ENCODE measurements at regions not wholly inside any gene's neighbourhood (a gene's known extent, or its start where the extent isn't known, plus 50 kb on each side); places are given as distances from the start of the nearest gene placed in this dataset.
"Not testable (repeated sequence)": the region's sequence is repeated elsewhere in the genome, so short reads cannot be mapped to it uniquely, and the experiment has no call there.

DNA sequence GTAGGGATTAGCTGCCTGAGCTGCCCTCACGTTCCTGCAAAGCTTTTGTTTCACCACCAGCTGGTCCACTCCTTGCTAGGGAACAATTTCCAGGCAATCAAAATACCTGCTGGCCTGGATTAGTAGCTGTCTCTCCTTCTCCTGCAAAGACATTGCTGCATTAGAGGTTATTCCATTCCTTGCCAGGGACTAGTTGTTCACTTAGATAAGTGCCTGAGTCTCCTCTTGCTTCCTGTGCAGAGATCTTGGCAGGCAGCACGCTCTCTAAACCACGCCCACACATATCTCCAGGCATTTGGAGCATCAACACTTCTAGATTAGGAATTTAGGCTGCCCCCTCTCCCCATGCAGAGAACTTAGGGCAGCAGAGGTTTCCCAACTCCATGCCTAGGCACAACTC lies 150.4 kb upstream of the SMIM30 start:
- ChIA-PET POLR2A (no interaction called here), CTCF (no interaction called here)
- DNase-seq (ENCODE audit: extremely low spot score): no peak
- TF ChIP-seq, protein P1, sequence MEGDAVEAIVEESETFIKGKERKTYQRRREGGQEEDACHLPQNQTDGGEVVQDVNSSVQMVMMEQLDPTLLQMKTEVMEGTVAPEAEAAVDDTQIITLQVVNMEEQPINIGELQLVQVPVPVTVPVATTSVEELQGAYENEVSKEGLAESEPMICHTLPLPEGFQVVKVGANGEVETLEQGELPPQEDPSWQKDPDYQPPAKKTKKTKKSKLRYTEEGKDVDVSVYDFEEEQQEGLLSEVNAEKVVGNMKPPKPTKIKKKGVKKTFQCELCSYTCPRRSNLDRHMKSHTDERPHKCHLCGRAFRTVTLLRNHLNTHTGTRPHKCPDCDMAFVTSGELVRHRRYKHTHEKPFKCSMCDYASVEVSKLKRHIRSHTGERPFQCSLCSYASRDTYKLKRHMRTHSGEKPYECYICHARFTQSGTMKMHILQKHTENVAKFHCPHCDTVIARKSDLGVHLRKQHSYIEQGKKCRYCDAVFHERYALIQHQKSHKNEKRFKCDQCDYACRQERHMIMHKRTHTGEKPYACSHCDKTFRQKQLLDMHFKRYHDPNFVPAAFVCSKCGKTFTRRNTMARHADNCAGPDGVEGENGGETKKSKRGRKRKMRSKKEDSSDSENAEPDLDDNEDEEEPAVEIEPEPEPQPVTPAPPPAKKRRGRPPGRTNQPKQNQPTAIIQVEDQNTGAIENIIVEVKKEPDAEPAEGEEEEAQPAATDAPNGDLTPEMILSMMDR (IDR thresholded peaks at IDR 0.05; ENCODE audit: control extremely low read depth, extremely low read depth, low read depth, missing control alignments): no peak

DNA sequence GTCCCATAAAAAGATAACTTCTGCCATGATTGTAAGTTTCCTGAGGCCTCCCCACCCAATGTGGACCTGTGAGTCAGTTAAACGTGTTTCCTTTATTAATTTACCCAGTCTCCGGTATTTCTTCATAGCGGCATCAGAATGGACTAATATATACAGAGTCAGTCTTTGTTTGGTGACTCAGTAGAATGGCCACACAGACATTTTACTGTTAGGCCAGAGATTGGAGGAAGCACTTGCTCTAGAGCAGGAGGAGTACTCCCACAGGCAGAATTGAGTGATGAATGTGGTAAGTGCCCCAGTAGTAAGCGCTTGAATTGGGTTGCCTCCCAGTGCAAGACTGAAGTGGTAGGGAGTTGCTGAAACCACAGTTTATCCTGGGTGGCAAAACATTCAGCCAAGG lies 149.5 kb upstream of the SMIM30 start:
- DNase-seq (ENCODE audit: extremely low spot score): no peak
- ChIA-PET CTCF (no interaction called here), POLR2A (no interaction called here)
- TF ChIP-seq, protein P1 (IDR thresholded peaks at IDR 0.05; ENCODE audit: control extremely low read depth, extremely low read depth, low read depth, missing control alignments): no peak

DNA sequence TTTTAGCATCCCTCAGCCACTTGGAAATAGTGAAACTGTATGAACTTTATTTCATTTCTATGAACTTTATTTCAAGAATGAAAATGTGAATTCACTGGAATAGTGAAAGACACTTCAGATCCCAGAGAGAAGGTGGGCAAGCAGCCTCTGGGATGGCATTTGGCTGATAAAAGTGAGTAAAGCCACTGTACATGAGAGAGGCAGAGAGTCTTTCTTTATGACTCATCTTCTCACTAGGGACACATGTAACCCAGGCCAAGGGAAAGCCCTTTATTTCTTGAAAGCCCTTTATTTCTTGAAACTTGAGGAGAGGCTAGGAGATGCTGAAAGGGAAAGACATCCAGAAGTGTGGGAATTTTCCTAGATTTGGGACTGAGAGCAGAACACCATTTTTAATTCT lies 148.9 kb upstream of the SMIM30 start:
- ChIA-PET CTCF (no interaction called here), POLR2A (no interaction called here)
- DNase-seq (ENCODE audit: extremely low spot score): no peak
- TF ChIP-seq, protein P1 (IDR thresholded peaks at IDR 0.05; ENCODE audit: control extremely low read depth, extremely low read depth, low read depth, missing control alignments): no peak

DNA sequence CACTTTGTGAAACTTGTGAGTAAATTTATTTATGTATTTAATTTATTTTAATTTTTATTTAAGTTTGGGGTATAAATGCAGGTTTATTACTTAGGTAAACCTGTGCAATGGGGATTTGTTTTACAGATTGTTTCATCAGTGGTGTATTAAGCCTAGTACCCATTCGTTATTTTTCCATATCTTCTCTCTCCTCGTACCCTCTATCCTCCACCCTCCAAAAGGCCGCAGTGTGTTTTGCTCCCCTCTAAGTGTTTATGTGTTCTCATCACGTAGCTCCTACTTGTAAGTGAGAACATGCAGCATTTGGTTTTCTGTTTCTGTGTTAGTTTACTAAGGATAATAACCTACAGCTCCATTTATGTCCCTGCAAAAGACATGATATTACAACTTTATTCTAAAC lies 145.4 kb upstream of the SMIM30 start:
- no peak for DNase-seq (ENCODE audit: extremely low spot score)
- TF ChIP-seq, protein P1 (IDR thresholded peaks at IDR 0.05; ENCODE audit: control extremely low read depth, extremely low read depth, low read depth, missing control alignments): no peak
- POLR2A ChIA-PET: no interaction called here
- CTCF ChIA-PET: interaction anchor here (0.9 to 1.4 kb wide), 2 partner anchors 25 to 1527 kb away, joined by 3 read pairs; no protein-coding TSS in a partner anchor

DNA sequence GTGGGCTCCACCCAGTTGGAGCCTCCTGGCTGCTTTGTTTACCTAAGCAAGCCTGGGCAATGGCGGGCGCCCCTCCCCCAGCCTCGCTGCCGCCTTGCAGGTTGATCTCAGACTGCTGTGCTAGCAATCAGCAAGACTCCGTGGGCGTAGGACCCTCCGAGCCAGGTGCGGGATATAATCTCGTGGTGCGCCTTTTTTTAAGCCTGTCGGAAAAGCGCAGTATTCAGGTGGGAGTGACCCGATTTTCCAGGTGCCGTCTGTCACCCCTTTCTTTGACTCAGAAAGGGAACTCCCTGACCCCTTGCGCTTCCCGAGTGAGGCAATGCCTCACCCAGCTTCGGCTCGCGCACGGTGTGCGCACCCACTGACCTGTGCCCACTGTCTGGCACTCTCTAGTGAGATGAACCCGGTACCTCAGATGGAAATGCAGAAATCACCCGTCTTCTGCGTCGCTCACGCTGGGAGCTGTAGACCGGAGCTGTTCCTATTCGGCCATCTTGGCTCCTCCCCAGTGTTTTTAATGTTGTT lies 144.9 kb upstream of the SMIM30 start:
- CTCF ChIA-PET: interaction anchor here (0.9 kb wide), 1 partner anchor 26 kb away, joined by 3 read pairs; no protein-coding TSS in a partner anchor

DNA sequence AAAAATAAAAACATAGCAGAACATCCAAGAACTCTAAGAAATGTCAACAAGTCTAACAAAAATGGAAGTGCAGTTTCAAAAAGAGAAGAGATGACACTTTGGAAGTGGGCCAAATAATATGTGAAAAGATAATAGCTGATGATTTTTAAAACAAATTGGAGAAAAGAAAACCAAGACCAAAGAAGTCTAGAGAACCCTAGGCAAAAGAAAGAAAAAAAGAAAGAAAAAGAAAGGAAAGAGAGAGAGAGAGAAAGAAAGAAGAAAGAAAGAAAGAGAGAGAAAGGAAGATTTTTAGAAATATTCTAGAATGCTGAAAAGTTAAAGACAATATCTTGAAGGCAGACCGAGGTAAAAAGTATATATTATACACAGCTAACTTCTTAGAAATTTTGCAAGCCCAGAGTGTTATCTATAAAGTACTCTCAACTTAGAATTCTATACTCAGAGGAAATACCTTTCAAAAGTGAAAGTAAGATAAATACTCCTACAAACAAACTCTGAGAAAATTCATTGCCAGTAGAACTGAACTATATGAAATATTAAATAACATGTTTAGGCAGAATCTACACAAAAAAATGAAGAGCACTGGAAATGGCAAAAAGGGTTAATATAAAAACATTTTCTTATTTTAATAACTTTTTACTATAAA lies 138.7 kb upstream of the SMIM30 start:
- TF ChIP-seq, protein P1 (IDR thresholded peaks at IDR 0.05; ENCODE audit: control extremely low read depth, extremely low read depth, low read depth, missing control alignments): no peak
- ChIA-PET POLR2A (no interaction called here), CTCF (interaction anchor here (1.1 kb wide), 1 partner anchor 58 kb away, joined by 3 read pairs; no protein-coding TSS in a partner anchor)
- DNase-seq (ENCODE audit: extremely low spot score): no peak

More for the DNA sequence above, 144.9 kb upstream of the SMIM30 start:
- POLR2A ChIA-PET; DNase-seq (ENCODE audit: extremely low spot score): not testable (repeated sequence)

DNA sequence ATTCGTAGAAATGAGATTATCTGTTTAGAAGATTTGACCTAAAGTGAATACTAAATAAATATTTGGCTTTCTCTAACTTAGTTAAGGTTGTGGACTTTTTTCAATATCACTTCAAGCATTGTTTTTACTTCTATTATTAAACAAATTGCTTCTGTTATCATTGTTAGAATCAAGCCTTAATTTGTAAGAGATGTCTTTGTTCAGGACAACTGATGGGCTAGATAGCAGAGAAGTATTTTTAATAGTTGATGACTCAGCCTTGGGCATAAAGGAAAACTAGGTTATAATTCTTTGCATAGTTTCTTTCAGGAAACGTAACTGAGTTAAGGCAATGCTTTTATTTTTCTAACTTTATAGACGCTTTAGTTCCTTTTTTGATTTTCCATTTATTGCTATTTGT lies 128.8 kb upstream of the SMIM30 start:
- ChIA-PET CTCF (no interaction called here), POLR2A (no interaction called here)
- TF ChIP-seq, protein P1 (IDR thresholded peaks at IDR 0.05; ENCODE audit: control extremely low read depth, extremely low read depth, low read depth, missing control alignments): no peak
- no peak for DNase-seq (ENCODE audit: extremely low spot score)

Data from GM10248 (cell line).